NCI-H2227 (cell line): ENCODE measurements at regions not wholly inside any gene's neighbourhood (a gene's known extent, or its start where the extent isn't known, plus 50 kb on each side); places are given as distances from the start of the nearest gene placed in this dataset.
"Not testable (repeated sequence)": the region's sequence is repeated elsewhere in the genome, so short reads cannot be mapped to it uniquely, and the experiment has no call there.

Experiments used
- DNase-seq: peaks from one replicate; lab custom pipeline; 2025; ENCODE audit not compliant: unreplicated experiment; lab: John Stamatoyannopoulos, UW

- DNase-seq: not testable (repeated sequence)
Observed at GRCh38 chr18:30839056-30839561, 203.4 kb downstream of the DSC3 start.

DNA sequence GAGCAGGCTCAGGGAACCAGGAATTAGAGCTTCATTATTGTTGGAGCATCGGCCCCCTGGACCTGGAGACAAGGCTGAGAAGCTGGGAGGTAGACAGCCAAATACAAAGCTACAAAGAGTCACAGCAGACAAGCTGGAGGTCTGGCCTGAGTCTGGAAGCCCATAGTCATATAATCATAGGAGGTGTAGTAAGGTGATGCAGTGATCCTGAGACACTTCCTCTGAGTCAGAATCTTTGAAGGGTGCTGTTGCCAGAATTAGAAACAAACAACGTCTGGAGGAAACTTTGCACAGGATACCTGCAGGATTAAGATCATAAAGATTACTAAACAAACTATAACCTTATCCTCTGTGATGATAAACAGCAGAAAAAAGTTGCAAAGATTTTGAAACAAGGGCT lies 213.8 kb downstream of the DSC3 start:
- DNase-seq: no peak

- no peak for DNase-seq
Observed at GRCh38 chr18:30819619-30820018, 222.9 kb downstream of the DSC3 start.

- DNase-seq: no peak
Observed at GRCh38 chr18:30814446-30814845, 228.1 kb downstream of the DSC3 start.

DNA sequence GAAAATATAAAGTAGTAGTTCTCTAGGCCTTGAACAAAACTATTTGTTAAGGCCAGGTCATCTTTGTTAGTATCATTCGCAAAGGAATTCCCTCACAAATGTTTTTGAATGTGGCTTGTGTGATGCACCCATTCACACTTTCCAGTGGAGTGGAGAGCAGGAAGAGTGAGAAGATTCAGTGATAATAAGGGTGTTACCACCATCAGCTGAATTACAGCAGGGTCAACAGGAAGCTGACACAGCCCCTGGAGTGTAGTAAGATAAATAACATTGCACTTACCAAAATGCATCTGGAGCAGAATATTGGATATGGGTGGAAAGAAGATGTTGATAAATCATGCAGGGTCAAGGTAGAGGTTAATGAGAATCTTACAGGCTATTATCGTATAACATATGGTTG lies 231.0 kb downstream of the DSC3 start:
- no peak for DNase-seq

DNA sequence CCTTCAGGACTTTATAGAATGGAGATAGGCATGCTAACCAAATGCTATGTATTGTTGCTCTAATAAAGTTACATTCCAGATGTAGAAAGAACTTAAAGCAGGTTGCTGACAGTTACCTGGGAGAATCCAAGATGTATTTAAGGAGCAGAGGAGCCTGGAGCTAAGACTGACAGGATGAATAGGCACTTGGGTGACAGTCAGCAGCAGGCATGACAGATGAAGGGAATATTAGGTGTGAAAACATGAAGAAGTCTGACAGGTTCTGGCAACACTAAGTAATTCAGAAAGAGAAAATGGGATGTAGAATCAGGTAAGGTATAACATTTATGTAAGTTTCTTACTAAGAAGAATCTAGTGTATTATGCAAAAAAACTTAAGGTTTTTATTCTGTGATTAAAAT lies 232.0 kb downstream of the DSC3 start:
- no peak for DNase-seq

DNA sequence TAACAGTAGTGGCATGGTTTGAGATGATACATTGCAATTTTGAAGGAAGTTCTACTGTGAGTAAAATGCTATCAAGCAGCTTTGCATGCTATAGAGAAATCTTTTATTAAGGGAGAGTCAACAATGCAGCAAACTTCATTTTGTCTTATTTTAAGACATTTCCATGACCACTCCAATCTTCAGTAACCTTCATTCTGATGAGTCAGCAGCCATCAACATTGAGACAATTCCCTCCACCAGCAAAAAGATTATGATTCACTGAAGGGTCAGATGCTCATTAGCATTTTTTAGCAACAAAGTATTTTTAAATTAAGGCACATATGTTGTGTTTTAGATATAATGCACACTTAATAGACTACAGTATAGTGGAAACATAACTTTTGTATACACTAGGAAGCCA lies 235.7 kb downstream of the DSC3 start:
- no peak for DNase-seq

DNA sequence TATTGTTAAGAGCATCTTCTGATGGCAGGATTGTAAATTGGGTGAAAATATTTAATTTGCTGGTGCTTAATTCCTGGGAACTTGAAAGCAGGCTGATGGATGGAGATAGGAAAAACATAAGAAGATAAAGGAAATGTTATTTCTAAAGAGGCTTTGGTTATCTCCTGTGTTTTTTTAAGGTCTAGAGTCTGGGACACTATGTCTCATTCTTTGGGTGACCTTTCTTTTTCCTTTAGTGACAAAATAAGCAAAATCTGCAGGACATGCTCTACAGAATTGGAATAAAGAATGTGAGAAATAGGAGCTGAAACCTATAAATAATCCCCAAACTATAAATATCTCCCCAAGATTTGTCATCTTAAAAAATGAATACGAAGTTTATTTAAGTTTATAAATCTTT lies 241.7 kb downstream of the DSC3 start:
- no peak for DNase-seq

GRCh38 chr18:30792051-30792450 lies 250.5 kb downstream of the DSC3 start:
- no peak for DNase-seq

DNA sequence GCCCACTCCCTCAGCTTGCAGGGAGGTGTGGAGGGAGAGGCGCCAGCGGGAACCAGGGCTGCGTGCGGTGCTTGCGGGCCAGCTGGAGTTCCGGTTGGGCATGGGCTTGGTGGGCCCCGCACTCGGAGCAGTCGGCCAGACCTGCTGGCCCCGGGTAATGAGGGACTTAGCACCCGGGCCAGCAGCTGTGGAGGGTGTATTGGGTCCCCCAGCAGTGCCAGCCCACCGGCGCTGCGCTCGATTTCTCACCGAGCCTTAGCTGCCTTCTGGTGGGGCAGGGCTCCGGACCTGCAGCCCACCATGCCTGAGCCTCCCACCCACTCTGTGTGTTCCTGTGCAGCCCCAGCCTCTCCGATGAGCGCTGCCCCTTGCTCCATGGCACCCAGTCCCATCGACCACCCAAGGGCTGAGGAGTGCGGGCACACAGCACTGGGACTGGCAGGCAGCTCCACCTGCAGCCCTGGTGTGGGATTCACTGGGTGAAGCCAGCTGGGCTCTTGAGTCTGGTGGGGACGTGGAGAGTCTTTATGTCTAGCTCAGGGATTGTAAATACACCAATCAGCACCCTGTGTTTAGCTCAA lies 254.0 kb downstream of the DSC3 start:
- DNase-seq: not testable (repeated sequence)

- DNase-seq: no peak
Observed at GRCh38 chr18:30787410-30787809, 255.1 kb downstream of the DSC3 start.

DNA sequence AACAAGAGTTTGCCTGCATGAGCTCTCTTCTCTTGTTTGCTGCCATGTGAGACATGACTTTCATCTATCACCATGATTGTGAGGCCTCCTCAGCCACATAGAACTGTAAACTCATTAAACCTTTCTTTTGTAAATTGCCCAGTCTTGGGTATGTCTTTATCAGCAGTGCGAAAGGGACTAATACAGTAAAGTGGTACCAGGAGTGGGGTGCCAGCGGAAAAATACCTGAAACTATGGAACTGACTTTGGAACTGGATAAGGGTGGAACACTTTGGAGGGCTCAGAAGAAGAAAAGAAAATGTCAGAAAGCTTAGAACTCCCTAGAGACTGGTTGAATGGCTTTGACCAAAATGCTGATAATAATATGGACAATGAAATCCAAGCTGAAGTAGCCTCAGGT lies 260.9 kb downstream of the DSC3 start:
- DNase-seq: no peak

DNA sequence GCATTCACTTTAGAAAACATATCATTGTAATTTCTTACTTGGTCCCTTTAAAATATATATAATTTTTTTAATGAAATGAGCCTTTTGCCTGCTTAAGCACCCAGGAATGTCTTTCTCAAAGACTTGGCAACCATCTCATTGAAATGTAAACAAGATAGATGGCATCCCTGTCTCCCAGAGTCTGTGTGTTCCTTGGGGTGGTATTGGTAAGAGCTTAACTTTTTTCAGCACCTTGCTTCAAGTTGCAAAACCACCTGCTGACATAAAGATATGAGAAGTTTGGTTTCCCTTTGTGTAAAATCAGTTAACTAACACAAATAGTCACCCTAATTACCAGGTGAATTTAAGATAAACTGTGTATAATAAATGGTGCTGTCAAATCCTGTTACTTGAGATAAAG lies 266.9 kb downstream of the DSC3 start:
- no peak for DNase-seq

- DNase-seq: not testable (repeated sequence)
Observed at GRCh38 chr18:30772170-30772569, 270.4 kb downstream of the DSC3 start.

- DNase-seq: no peak
Observed at GRCh38 chr18:30766053-30766452, 276.5 kb downstream of the DSC3 start.

DNA sequence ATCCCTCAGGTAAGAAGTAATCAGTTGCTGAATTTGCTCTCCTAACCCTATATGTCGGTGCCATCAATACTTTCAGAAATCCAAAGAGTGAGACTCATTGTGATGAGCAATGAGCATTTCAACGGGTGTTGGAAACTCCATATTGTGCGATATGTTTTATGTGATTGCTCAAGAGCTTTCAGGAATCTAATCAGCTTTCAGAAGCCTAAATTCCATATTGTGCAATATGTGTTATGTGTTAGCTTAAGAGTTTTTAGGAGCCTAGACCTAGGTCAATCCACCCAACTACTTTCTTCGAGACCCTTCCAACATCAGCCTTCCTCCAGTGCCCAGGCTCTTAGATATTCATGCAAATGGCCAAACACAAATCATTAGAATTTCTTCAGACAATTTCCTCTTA lies 277.3 kb downstream of the DSC3 start:
- DNase-seq: no peak

DNA sequence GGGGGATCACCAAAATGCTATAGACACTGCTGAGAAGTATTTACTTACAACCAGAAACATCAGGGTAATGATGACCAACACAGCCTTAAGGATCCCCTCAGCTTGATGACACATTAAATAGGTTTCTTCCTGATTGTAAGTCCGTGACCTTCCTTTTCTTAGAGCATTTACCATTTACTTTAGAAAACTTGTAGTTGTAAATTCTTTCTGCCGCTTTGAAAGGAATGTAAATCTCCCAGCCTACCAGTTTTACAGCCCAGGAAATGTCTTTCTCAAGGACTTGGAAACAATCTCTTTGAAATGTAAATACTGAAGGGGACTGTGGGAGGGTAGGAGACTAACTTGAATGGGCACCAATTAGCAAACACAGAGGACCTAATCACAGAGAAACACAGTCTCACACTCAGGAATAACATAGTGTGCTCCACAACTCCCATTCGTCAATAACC lies 278.6 kb downstream of the DSC3 start:
- DNase-seq: no peak

DNA sequence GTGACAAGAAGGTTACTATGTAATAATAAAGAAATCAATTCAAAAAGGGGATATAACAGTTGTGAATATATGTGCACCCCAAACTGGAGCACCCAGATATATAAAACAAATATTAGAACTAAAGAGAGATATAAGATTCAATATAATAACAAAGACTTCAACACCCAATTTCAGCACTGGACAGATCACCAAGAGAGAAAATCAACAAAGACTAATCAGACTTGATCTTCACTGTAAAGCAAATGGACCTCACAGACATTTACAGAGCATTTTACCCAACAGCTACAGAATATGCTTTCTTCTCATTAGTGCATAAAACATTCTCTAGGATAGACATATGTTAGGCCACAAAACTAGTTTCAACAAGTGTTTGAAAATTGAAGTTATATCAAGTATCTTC lies 287.7 kb downstream of the DSC3 start:
- DNase-seq: no peak

DNA sequence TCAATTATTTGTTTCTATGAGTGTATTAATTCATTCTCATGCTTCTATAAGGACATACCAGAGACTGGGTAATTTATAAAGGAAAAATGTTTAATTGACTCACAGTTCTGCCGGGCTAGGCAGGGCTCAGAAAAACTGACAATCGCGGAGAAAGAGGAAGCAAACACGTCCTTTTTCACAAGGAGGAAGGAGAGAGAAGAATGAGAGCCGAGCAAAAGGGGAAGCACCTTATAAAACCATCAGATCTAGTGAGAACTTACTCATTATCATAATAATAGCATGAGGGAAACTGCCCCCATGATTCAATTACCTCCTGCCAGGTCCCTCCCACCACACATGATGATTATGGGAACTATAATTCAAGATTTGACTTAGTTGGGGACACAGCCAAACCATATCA lies 294.0 kb downstream of the DSC3 start:
- DNase-seq: no peak

DNA sequence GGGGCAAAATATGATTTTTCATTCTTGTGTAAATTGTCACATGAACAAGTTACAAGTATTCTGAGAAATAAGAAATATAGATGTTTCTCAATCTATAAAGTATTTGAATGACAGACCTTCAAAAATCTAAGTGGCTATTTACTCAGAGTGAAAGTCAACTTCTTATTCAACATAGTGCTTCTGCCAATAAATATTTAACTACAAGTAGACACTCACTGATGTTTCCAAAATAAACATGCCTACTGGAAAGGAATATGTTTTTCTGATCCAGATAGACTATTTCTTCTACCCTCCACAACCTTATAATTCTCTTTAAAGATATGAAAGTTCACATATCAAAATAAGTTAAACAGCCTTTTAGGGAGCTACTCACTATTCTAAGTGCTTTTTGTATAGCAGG lies 296.3 kb downstream of the DSC3 start:
- DNase-seq: no peak

DNA sequence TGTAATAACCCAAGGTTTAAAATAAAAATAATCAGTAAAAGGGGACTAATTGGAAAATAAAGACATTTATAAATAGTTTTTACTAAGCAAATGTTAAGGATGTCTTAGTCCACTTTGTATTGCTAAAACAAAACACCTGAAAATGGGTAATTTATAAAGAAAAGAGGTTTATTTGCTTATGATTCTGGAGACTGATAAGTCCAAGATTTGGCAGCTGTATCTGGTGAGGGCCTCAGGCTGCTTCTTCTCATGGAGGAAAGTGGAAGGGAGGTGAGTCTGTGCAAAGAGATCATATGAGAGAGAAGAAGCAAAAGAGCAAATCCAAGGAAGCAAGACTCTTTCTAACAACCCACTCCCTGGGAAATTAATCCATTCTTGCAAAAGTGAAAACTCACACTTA lies 299.5 kb downstream of the DSC3 start:
- no peak for DNase-seq

GRCh38 chr18:30730915-30731314 lies 311.6 kb downstream of the DSC3 start:
- DNase-seq: no peak

DNA sequence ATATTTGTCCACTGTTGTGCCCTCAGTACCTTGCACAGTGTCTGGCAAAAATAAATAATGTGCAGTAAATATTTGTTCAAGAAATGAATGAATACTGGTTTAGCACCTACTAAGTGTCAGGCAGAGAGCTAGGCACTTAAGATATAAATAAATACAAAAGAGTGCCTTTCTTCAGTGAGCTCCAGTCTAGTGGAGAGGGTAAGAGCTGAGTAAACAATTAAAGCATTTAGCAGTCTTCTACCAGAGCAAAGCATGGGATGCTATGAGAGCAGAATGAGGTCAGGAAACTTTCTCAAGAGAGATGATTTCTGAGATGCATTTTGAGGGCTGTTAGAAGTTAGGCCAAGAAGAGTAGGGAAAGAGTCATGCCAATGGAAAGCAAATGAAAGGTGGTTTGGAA lies 314.7 kb downstream of the DSC3 start:
- DNase-seq: no peak
